ENCODE measurements at regions not wholly inside any gene's neighbourhood (a gene's known extent, or its start where the extent isn't known, plus 50 kb on each side); places are given as distances from the start of the nearest gene placed in this dataset.

- CTCF ChIA-PET, result interaction anchor here (0.5 to 5.1 kb wide), 7 partner anchors 11 to 1612 kb away, joined by 3 to 34 read pairs (median 4); no protein-coding TSS in a partner anchor
- peaks cover 0 to 3% (median 0%) of the 10 kb centered on the region in 5 experiments for H3K27me3 ChIP-seq (replicated peaks in 2 of 5; ENCODE audit: control insufficient read depth in 4 of 5, insufficient read depth in 5 of 5, low read length in 4 of 5)
- under 1% methylated on average over 39 of the region's 49 CpGs for WGBS (ENCODE audit: insufficient coverage)
- H3K9me3 ChIP-seq (ENCODE audit: control extremely low read depth in 1 of 5, control insufficient read depth in 4 of 5, insufficient read depth in 2 of 5, low read depth in 1 of 5, low read length in 4 of 5), result no peaks in the 10 kb centered on the region
- peak overlapping the region in 1 of 2 experiments; percentile 83 for H3K27ac ChIP-seq (ENCODE audit: insufficient read depth in 1 of 2, low read depth in 1 of 2, low read length in 2 of 2, poor library complexity in 1 of 2, severe bottlenecking in 2 of 2)
- H3K4me1 ChIP-seq (ENCODE audit: control extremely low read depth in 1 of 4, control insufficient read depth in 4 of 4, insufficient read depth in 4 of 4, low read length in 3 of 4), result peaks cover 17 to 67% (median 57%) of the 10 kb centered on the region in 4 experiments
- H3K4me3 ChIP-seq (ENCODE audit: control insufficient read depth in 1 of 7, extremely low read depth in 1 of 7, insufficient read depth in 4 of 7, low read depth in 2 of 7, low read length in 6 of 7), result peak overlapping the region; percentile 53 to 90 (median 77)
- DNase-seq, result peak; percentile 74 to 89 (median 88)
- POLR2A ChIA-PET, result interaction anchor here (1.1 kb wide), 1 partner anchor 9 kb away, joined by 3 read pairs; no protein-coding TSS in a partner anchor
- no peaks in the 10 kb centered on the region for H3K36me3 ChIP-seq (ENCODE audit: control insufficient read depth in 4 of 4, insufficient read depth in 4 of 4, low read length in 3 of 4)
Measured at GRCh38 chr12:107320033-107320928, 226.9 kb upstream of the CRY1 start.

- H3K27me3 ChIP-seq (replicated peaks in 2 of 5; ENCODE audit: control insufficient read depth in 4 of 5, insufficient read depth in 5 of 5, low read length in 4 of 5), result peaks cover 0 to 3% (median 0%) of the 10 kb centered on the region in 5 experiments
- H3K36me3 ChIP-seq (ENCODE audit: control insufficient read depth in 4 of 4, insufficient read depth in 4 of 4, low read length in 3 of 4), result no peaks in the 10 kb centered on the region
- peak; percentile 73 to 82 (median 75) for DNase-seq
- no peaks in the 10 kb centered on the region for H3K9me3 ChIP-seq (ENCODE audit: control extremely low read depth in 1 of 5, control insufficient read depth in 4 of 5, insufficient read depth in 2 of 5, low read depth in 1 of 5, low read length in 4 of 5)
- H3K27ac ChIP-seq (ENCODE audit: insufficient read depth in 1 of 2, low read depth in 1 of 2, low read length in 2 of 2, poor library complexity in 1 of 2, severe bottlenecking in 2 of 2), result peak overlapping the region; percentile 69 to 83
- WGBS (ENCODE audit: insufficient coverage), result 0% methylated on average over 19 of the region's 42 CpGs
- ChIA-PET POLR2A (interaction anchor here (1.1 kb wide), 1 partner anchor 8 kb away, joined by 3 read pairs; no protein-coding TSS in a partner anchor), CTCF (interaction anchor here (0.7 to 5.1 kb wide), 5 partner anchors 10 to 82 kb away, joined by 3 to 34 read pairs (median 4); no protein-coding TSS in a partner anchor)
- H3K4me3 ChIP-seq (ENCODE audit: control insufficient read depth in 1 of 7, extremely low read depth in 1 of 7, insufficient read depth in 4 of 7, low read depth in 2 of 7, low read length in 6 of 7), result peak overlapping the region; percentile 53 to 90 (median 77)
- peaks cover 17 to 69% (median 58%) of the 10 kb centered on the region in 4 experiments for H3K4me1 ChIP-seq (ENCODE audit: control extremely low read depth in 1 of 4, control insufficient read depth in 4 of 4, insufficient read depth in 4 of 4, low read length in 3 of 4)
Measured at GRCh38 chr12:107320929-107321631, 227.7 kb upstream of the CRY1 start.

- Histone ChIP-seq H3K36me3 (ENCODE audit: control insufficient read depth in 4 of 4, insufficient read depth in 4 of 4, low read length in 3 of 4) (no peaks in the 10 kb centered on the region), H3K4me1 (ENCODE audit: control extremely low read depth in 1 of 4, control insufficient read depth in 4 of 4, insufficient read depth in 4 of 4, low read length in 3 of 4) (peaks cover 17 to 72% (median 59%) of the 10 kb centered on the region in 4 experiments), H3K27me3 (replicated peaks in 2 of 5; ENCODE audit: control insufficient read depth in 4 of 5, insufficient read depth in 5 of 5, low read length in 4 of 5) (peaks cover 0 to 6% (median 0%) of the 10 kb centered on the region in 5 experiments), H3K27ac (ENCODE audit: insufficient read depth in 1 of 2, low read depth in 1 of 2, low read length in 2 of 2, poor library complexity in 1 of 2, severe bottlenecking in 2 of 2) (peak overlapping the region; percentile 69 to 83), H3K9me3 (ENCODE audit: control extremely low read depth in 1 of 5, control insufficient read depth in 4 of 5, insufficient read depth in 2 of 5, low read depth in 1 of 5, low read length in 4 of 5) (no peaks in the 10 kb centered on the region), H3K4me3 (ENCODE audit: control insufficient read depth in 1 of 7, extremely low read depth in 1 of 7, insufficient read depth in 4 of 7, low read depth in 2 of 7, low read length in 6 of 7) (peak overlapping the region in 6 of 7 experiments; percentile 56 to 90 (median 78))
- ChIA-PET POLR2A (no interaction called here), CTCF (interaction anchor here (0.8 to 5.1 kb wide), 4 partner anchors 11 to 81 kb away, joined by 3 to 34 read pairs (median 4); no protein-coding TSS in a partner anchor)
- DNase-seq, result peak; percentile 81 to 97 (median 96)
- no CpG with 5 or more reads among the region's 3 CpGs for WGBS (ENCODE audit: insufficient coverage)
Measured at GRCh38 chr12:107322063-107322462, 228.7 kb upstream of the CRY1 start.

DNA sequence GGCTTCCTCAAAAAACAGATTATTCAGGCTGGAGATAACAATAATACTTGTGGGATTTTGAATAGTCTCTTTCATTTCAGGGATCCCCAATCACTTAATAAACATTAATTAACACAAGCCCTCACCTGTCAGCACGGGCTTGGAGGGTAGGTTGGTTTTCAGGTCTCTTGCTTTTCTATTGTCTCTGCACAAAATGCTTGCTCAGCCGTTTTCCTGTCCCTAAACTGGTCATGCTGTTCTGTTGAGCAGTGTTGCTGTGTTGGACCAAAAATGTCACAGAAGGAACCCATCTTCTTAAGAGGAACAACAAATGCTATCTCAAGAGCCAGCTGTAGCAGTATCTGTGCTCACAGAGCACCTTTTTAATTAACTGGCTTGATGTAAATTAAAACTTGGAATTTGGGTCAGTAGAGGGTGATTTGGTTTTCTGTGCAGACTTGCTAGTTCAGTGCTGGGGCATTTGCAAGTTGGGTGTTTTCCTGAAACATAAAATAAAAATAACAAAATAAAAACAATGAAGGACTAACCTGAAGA, 231.8 kb upstream of the CRY1 start:
- H3K9me3 ChIP-seq (ENCODE audit: control extremely low read depth in 1 of 5, control insufficient read depth in 4 of 5, insufficient read depth in 2 of 5, low read depth in 1 of 5, low read length in 4 of 5), result no peaks in the 10 kb centered on the region
- H3K27me3 ChIP-seq (replicated peaks in 2 of 5; ENCODE audit: control insufficient read depth in 4 of 5, insufficient read depth in 5 of 5, low read length in 4 of 5), result peaks cover 0 to 5% (median 0%) of the 10 kb centered on the region in 5 experiments
- POLR2A ChIA-PET, result no interaction called here
- no CpG with 5 or more reads among the region's 2 CpGs for WGBS (ENCODE audit: insufficient coverage)
- DNase-seq, result peak in 2 of 3 donors; percentile 52 to 76
- H3K4me1 ChIP-seq (ENCODE audit: control extremely low read depth in 1 of 4, control insufficient read depth in 4 of 4, insufficient read depth in 4 of 4, low read length in 3 of 4), result peaks cover 21 to 79% (median 56%) of the 10 kb centered on the region in 4 experiments
- H3K36me3 ChIP-seq (ENCODE audit: control insufficient read depth in 4 of 4, insufficient read depth in 4 of 4, low read length in 3 of 4), result no peaks in the 10 kb centered on the region
- H3K4me3 ChIP-seq (ENCODE audit: control insufficient read depth in 1 of 7, extremely low read depth in 1 of 7, insufficient read depth in 4 of 7, low read depth in 2 of 7, low read length in 6 of 7), result no peak overlapping the region
- CTCF ChIA-PET, result interaction anchor here (1.0 to 2.1 kb wide), 4 partner anchors 13 to 194 kb away, joined by 3 to 7 read pairs (median 4); no protein-coding TSS in a partner anchor
- H3K27ac ChIP-seq (ENCODE audit: insufficient read depth in 1 of 2, low read depth in 1 of 2, low read length in 2 of 2, poor library complexity in 1 of 2, severe bottlenecking in 2 of 2), result no peak overlapping the region

GRCh38 chr12:107326237-107326636, 232.9 kb upstream of the CRY1 start:
- Histone ChIP-seq H3K4me1 (ENCODE audit: control extremely low read depth in 1 of 4, control insufficient read depth in 4 of 4, insufficient read depth in 4 of 4, low read length in 3 of 4) (peaks cover 21 to 79% (median 54%) of the 10 kb centered on the region in 4 experiments), H3K27ac (ENCODE audit: insufficient read depth in 1 of 2, low read depth in 1 of 2, low read length in 2 of 2, poor library complexity in 1 of 2, severe bottlenecking in 2 of 2) (no peak overlapping the region), H3K9me3 (ENCODE audit: control extremely low read depth in 1 of 5, control insufficient read depth in 4 of 5, insufficient read depth in 2 of 5, low read depth in 1 of 5, low read length in 4 of 5) (no peaks in the 10 kb centered on the region), H3K36me3 (ENCODE audit: control insufficient read depth in 4 of 4, insufficient read depth in 4 of 4, low read length in 3 of 4) (no peaks in the 10 kb centered on the region), H3K4me3 (ENCODE audit: control insufficient read depth in 1 of 7, extremely low read depth in 1 of 7, insufficient read depth in 4 of 7, low read depth in 2 of 7, low read length in 6 of 7) (no peak overlapping the region), H3K27me3 (replicated peaks in 2 of 5; ENCODE audit: control insufficient read depth in 4 of 5, insufficient read depth in 5 of 5, low read length in 4 of 5) (peaks cover 0 to 5% (median 0%) of the 10 kb centered on the region in 5 experiments)
- DNase-seq, result no peak
- 100% methylated on average over 1 of the region's 2 CpGs for WGBS (ENCODE audit: insufficient coverage)
- ChIA-PET POLR2A (no interaction called here), CTCF (interaction anchor here (1.0 to 2.1 kb wide), 6 partner anchors 14 to 195 kb away, joined by 3 to 7 read pairs (median 4); no protein-coding TSS in a partner anchor)

DNA sequence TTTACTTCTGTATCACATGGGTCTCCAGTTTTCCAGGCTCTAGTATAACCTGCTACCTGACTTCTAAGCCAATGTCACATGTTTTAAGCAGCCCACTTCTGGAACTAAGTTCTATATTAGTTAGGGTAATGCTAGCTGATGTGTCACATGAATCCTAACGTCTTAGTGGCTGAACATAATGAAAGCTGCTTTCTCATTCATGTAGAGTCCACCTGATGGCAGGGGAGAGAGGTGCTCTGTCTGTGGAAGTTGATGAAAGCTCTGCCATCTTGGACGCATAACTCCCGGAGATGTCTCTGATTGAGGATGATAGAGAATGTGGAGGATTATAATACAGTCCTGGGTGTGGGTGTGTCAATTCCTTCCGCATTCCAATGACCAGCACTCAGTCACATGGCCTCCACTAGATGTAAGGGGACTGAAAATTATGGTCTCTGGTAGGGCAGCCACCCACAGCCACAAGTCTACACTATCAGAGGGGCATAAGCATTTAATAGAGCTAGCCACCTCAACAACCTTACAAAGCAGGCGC, 234.4 kb upstream of the CRY1 start:
- ChIA-PET CTCF (interaction anchor here (0.9 to 1.7 kb wide), 3 partner anchors 9 to 19 kb away, joined by 3 to 7 read pairs (median 3); no protein-coding TSS in a partner anchor), POLR2A (interaction anchor here (1.6 kb wide), 1 partner anchor 9 kb away, joined by 4 read pairs; a partner anchor contains a TSS)
- Histone ChIP-seq H3K9me3 (ENCODE audit: control extremely low read depth in 1 of 5, control insufficient read depth in 4 of 5, insufficient read depth in 2 of 5, low read depth in 1 of 5, low read length in 4 of 5) (no peaks in the 10 kb centered on the region), H3K27me3 (replicated peaks in 2 of 5; ENCODE audit: control insufficient read depth in 4 of 5, insufficient read depth in 5 of 5, low read length in 4 of 5) (peaks cover 0 to 5% (median 0%) of the 10 kb centered on the region in 5 experiments), H3K27ac (ENCODE audit: insufficient read depth in 1 of 2, low read depth in 1 of 2, low read length in 2 of 2, poor library complexity in 1 of 2, severe bottlenecking in 2 of 2) (no peak overlapping the region), H3K4me1 (ENCODE audit: control extremely low read depth in 1 of 4, control insufficient read depth in 4 of 4, insufficient read depth in 4 of 4, low read length in 3 of 4) (peaks cover 14 to 66% (median 42%) of the 10 kb centered on the region in 4 experiments), H3K36me3 (ENCODE audit: control insufficient read depth in 4 of 4, insufficient read depth in 4 of 4, low read length in 3 of 4) (no peaks in the 10 kb centered on the region), H3K4me3 (ENCODE audit: control insufficient read depth in 1 of 7, extremely low read depth in 1 of 7, insufficient read depth in 4 of 7, low read depth in 2 of 7, low read length in 6 of 7) (no peak overlapping the region)
- WGBS (ENCODE audit: insufficient coverage), result 45% methylated on average over 2 of the region's 5 CpGs
- peak in 2 of 3 donors; percentile 63 to 78 for DNase-seq

All from common myeloid progenitor, CD34-positive (primary cell).